OCI-M2 (cell line): ENCODE measurements at regions not wholly inside any gene's neighbourhood (a gene's known extent, or its start where the extent isn't known, plus 50 kb on each side); places are given as distances from the start of the nearest gene placed in this dataset.
"Not testable (repeated sequence)": the region's sequence is repeated elsewhere in the genome, so short reads cannot be mapped to it uniquely, and the experiment has no call there.

ENCODE experiments used
- DNase-seq: peaks from one replicate; lab custom pipeline; 2025; ENCODE audit not compliant: unreplicated experiment; lab: John Stamatoyannopoulos, UW

DNA sequence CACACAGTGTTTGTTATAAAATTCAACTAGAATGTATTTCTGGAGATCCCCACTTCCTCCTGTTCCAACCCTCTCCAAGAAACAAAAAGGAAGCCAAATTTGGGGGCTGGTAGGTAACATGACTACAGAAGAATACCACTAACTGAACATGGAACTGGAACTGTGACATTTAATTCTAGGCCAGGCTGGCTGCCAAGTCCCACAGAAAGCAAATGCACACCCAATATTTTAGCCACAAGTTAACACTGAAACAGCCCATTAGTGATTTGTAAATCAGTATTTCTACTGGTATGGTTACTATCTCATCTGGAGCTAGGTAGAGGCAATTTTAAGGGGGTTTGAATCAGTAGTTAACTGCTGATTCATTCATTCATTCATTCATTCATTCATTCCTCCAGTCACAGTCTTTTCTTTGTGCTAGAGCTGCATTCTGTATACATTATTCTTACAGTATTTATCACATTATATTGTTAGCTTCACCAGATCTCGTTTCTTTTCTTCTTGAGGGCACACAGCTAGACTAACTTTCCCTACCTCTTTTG is 131.7 kb upstream of the GDNF start:
- DNase-seq = no peak

- no peak for DNase-seq
Observed at GRCh38 chr5:37966871-37967270, 127.0 kb upstream of the GDNF start.

GRCh38 chr5:37966291-37966690 is 126.5 kb upstream of the GDNF start:
- DNase-seq = no peak

- no peak for DNase-seq
Observed at GRCh38 chr5:37962389-37962788, 122.5 kb upstream of the GDNF start.

- no peak for DNase-seq
Observed at GRCh38 chr5:37957218-37957617, 117.4 kb upstream of the GDNF start.

- DNase-seq = no peak
Observed at GRCh38 chr5:37955748-37956147, 115.9 kb upstream of the GDNF start.

- no peak for DNase-seq
Observed at GRCh38 chr5:37954561-37954960, 114.7 kb upstream of the GDNF start.

DNA sequence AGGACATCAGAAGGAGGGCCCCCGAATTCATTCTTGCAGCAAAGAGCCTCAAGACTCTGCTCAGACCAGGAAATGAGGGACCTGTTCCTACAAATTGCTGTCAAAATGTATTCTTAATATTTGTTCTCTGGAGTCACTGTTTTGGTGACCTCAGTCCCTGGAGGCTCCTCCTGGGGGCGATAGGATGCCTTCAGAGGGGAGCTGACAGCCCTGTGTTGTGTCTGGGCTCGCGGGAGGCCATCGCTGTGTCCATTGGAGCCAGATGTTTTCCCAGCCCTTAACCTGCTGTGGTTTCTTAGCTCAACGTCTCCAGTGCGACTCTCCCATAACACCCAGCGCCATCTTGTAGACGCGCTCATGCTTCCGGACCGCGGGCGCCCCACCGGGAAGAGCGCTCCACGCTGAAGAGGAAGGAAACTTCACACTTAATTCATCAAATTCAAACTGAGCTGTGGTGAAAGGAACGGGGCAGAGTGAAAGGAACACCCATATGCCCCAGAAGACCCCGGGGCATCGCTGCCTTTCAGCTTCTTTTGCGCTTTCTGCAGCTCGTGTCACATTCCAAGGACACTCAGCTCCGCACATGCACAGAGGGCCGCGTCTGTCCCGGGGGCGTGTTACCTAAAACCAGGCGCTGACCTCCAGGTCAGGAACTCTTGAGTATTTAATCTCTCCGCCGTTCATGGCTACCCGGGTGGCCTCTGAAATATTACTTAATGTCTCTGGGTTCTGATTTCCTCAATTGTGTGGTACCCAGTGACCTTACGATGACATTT is 112.3 kb upstream of the GDNF start:
- no peak for DNase-seq

- DNase-seq = no peak
Observed at GRCh38 chr5:37950436-37950835, 110.6 kb upstream of the GDNF start.

GRCh38 chr5:37945446-37945845 is 105.6 kb upstream of the GDNF start:
- no peak for DNase-seq

GRCh38 chr5:37943136-37943535 is 103.3 kb upstream of the GDNF start:
- DNase-seq = not testable (repeated sequence)

DNA sequence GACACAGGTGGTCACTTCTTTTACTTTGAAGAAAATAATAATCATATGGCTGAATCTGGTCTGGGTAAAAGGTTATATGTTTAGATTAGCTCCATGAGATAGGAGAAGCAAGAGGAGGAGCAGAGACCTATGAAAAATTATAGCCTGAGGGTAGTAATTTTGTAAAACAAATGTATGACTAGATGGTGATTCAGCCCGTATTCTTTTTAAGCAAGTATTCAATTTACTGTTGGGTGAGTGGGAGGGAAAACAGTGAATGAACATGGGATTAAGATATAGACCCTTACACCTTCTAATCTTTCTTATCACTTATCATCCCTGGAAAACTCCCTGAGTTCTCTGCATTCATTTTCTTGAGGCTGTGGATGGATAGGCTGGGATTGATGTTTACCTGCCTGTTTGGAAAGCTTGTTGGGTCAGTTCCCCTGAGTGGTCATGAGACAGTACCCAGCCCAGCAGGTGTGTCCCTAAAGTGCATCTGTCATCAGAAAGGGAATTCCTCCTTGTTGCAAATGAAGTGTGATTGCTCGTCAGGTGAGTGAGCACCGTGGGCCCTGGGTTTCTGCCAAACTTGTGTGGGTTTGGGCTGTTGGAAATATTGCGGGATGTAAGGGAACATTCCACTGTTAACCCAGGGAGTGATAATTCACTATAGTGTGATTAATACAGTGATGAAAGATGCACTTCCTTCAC is 101.2 kb upstream of the GDNF start:
- no peak for DNase-seq

DNA sequence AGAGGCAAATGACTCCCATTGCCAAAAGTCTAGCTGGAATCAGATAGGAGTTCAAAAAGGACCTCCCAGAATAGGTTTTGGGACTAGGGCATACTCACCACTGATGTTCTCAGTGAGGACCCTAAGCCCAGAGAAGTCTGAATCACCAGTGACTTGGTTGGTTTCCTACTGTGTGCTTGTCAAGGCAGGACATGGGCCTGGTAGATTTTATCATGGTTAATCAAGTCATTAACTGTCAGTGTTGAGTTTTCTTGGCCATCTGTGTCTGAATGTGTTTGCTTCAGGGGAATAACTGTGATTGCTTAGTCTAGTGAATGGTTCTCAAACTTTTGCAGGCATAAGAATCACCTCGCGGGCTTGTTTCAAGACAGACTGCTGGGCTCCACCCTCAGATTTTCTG is 99.0 kb upstream of the GDNF start:
- DNase-seq = no peak

GRCh38 chr5:37938076-37938852 is 98.4 kb upstream of the GDNF start:
- no peak for DNase-seq

DNA sequence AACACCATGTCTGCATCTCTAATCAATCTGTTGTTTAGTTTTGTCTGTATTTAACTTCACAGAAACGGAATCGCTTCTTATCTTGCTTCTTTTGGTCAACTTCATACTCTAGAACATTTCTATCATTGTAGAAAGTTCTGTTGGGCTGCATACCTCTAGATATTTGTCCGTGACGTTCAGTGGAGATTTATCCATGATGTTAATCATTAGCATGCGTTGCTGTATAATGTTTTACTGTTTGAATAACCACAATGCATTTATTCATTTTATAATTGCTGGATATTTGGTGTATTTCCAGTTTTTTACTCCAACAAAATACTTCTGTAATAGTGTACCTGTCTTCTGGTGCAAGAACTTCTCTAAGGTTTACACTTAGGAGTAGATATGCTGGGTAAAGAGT is 96.2 kb upstream of the GDNF start:
- no peak for DNase-seq

GRCh38 chr5:37933576-37933975 is 93.7 kb upstream of the GDNF start:
- DNase-seq = no peak

GRCh38 chr5:37932450-37932849 is 92.6 kb upstream of the GDNF start:
- DNase-seq = no peak

DNA sequence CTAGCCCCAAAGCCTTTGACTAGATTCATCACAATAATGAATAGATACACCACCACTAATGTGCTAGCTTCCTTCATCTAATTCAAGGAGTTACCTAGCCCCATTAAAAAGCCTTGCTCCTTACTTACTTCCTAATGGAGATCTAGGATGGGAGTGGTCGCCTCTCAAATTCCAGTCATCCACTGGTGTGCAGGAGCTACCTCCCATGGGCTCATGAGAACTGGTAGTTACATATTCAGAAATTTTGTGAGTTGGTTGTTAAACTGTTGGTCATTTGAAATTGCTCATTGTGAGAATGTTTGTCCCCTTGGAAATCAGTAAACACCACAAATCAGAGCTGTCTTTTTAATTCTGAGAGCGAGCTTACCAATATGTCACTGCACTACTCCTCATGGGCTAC is 91.7 kb upstream of the GDNF start:
- DNase-seq = no peak

GRCh38 chr5:37930350-37930749 is 90.5 kb upstream of the GDNF start:
- no peak for DNase-seq

DNA sequence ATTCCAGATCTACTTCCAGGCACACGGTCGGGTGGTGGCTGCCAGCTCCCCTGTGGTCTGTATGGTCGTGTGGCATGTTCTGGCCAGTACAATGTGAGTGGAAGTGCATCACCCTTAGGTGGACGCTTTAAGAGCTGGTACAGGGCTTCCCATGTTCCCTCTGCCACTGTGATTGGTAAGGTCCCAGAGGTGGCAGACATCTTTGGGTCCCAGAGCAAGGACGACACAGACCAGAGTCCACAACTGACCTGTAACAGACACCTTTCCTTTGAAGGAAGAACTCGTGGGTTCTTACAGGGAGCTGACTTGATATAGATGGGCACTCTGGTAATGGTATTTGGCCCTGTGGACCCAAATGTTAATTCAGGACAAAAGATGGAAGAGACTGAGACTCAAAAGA is 90.0 kb upstream of the GDNF start:
- DNase-seq = no peak

DNA sequence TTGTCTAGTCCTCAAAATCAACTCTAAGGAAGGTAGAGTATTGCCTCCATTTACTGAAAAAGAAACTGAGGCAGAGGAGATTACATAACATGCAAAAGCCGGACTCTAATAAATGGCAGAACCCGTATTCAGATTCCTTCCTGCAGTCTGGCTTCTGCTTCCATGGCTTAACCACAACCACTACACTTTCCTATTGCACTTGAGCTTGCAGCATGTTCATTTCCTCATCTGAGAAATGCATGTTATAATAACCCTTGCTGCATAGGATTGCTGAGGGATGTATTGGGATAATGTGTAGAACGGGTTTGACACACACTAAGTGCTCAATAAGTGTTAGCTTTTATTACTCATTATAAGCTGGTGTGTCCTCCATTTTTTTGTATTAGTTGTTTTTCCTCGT is 87.9 kb upstream of the GDNF start:
- DNase-seq = not testable (repeated sequence)

- no peak for DNase-seq
Observed at GRCh38 chr5:37926732-37927131, 86.9 kb upstream of the GDNF start.
